GM21360 (cell line): ENCODE measurements at regions not wholly inside any gene's neighbourhood (a gene's known extent, or its start where the extent isn't known, plus 50 kb on each side); places are given as distances from the start of the nearest gene placed in this dataset.

ENCODE experiments used
- ATAC-seq: cut with Tn5 transposase; IDR thresholded peaks from one replicate; pipeline ENCODE4 v1.9.1; 2021; ENCODE audit warnings: mild to moderate bottlenecking, moderate library complexity; ENCODE audit not compliant: unreplicated experiment

DNA sequence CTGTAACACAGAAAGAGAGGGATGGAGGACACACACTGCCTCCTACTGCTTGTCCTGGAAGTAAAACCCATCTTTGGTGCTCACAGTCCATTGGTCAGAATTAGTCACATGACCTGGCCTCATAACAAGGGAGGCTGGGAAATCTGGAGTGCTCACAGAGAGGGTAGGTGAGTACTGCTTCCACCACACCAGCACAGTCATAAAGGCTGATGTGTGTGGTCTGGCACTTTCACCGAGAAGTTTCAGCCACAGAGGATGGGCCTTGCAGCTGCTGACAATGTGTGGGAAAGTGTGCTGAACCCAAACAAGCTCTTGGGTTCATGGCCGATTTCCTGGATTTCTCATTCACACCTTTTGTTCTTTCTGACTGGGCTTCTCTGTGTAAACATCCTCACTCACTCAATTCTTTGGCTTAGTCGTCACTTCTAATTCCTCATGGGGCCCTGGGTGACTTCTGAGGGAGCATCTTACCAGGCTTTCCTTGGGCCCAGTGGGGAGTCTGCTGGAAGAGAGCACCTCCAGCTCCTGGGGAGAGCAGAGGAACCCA, 100.7 kb downstream of the ASB7 start:
- ATAC-seq = peak; percentile 99

DNA sequence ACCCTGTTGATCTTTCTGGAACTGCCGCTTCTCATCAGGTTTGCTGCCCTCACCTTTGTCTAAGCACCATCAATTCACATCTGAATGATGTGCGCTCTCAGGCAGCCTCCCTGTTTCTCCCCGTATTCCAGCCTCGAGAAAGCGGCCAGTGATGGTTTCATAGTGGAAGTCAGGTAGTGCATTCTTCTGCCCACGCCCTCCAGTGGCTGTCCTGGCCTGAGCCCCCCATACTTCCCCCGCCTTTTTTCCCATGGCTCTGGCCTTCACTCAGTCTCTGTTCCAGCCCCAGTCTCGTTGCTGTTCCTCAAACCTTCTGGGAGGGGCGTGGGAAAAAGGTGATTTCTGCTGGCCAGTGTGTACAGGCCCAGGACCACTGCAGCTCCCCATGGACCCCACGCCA, 101.3 kb downstream of the ASB7 start:
- no peak for ATAC-seq

DNA sequence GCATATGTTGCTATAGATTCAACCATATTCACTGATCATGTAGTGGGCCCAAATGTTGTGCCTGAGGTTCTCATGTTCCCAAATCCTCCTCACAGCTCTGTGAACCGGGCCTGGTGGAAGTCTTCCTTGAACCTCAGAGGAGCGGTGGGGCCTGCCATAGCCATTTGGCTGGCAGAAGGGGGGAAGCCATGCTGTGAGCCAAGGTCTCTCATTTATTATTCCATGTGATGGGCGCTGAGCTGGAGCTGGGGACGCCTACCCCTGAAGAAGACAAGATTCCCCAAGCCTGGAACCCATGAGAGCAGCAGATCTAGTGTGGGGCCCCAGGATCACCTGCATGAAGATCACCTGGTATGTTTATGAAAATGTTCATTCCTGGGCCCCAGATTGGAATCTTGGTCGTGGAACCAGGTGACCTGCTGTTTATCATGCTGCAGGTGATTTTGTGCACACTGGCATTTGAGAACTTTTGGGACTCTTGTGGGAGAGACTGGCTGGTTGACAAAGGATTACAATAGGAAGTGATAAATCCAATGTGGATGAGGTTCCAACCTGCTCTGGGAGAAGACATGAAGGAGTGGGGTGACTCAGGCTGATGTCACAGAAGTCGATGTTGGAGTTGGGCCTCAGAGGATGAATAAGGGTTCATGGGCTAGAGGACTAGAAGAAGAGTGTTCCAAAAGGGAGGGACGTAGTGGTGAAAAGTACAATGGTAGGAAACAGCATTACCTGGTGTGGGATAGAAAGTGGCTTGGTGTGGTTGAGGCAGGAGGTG, 102.1 kb downstream of the ASB7 start:
- ATAC-seq = no peak

DNA sequence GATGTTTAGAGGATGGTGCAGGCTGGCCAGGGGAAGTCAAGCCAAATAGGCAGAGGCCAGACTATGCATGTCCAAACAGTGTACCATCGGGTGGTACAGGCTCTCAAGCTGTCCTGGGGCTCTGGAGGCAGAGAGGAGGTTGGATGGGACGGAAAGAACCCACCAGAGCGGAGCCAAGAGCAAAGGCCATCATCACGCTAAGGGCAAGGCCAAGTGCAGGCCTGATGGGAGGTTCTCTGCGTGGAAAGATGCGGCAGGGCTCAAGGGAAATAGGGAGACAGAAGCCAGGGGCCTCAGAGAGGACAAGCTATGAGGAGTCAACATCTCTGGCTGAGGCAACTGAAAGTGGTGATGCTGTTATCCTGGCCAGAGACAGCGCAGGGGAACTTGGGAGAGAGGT, 102.7 kb downstream of the ASB7 start:
- no peak for ATAC-seq

DNA sequence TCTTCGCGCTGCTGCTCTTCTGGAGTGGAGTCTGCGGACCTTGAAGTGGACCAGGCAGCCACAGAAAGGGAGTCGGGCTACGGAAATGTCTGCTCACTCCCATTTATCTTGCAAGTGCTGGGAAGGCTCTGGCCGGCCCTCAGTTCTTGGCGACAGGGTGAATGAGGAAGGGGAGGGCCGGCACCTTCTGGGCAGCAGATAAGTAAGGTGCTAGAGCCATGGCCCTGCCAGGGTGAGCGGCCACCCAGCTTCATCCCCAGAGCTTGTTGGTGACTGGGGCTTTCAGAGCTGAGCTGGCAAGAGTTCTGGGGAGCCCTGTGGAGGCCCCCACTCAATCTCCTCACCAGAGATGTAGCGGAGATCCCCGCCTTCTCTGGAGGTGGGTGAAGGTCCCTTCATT, 103.5 kb downstream of the ASB7 start:
- ATAC-seq = no peak

DNA sequence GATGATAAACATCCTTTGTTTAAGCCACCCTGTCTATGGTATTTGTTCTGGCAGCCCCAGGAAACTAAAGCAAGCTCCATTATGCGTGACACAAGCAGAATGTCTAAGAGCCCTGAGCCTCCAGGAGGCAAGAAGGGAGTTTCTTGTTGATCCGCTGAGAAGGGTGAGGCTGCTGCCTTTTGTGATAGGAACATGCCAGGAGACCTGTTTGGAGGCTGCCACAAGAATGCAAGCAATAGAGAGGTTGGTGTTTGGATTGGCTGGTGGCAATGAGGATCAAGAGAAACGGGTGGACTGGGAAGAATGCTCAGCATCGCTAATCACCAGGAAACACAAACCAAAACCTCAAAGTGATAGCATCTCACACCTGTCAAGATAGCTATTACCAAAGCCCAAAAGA, 104.8 kb downstream of the ASB7 start:
- ATAC-seq = no peak

DNA sequence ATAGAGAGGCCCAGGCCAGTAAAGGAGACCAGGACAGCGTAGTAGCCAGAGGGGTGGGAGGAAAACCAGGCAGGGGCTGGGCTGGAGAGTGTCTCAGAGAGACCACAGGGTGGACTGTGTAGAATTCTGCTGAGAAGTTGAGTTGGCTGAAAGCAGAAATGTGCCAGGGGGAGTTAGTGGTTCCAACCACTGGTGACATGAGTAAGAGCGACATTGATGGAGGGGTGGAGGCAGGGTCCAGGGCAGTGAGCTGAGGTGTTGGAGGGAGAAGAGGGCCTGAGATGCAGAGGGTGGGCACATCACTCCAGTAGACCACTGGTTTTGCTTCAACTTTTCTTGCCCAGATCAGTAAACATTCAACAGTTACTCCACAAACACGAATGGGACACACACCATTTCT, 106.5 kb downstream of the ASB7 start:
- ATAC-seq = no peak

DNA sequence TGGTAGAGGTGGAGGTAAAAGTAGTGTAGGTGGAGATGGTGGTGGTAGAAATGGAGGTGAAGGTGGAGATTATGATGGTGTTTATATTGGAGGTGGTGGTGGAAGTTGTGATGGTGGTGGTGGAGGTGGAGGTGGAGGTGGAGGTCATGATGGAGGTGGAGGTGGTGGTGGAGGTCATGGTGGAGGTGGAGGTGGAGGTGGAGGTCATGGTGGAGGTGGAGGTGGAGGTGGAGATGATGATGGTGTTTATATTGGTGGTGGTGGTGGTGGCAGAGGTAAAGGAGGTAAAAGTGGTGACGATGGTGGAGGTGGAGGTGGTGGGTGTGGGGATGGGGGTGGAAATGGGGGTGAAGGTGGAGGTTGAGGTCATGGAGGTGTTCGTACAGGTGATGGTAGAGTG, 107.8 kb downstream of the ASB7 start:
- ATAC-seq = no peak

DNA sequence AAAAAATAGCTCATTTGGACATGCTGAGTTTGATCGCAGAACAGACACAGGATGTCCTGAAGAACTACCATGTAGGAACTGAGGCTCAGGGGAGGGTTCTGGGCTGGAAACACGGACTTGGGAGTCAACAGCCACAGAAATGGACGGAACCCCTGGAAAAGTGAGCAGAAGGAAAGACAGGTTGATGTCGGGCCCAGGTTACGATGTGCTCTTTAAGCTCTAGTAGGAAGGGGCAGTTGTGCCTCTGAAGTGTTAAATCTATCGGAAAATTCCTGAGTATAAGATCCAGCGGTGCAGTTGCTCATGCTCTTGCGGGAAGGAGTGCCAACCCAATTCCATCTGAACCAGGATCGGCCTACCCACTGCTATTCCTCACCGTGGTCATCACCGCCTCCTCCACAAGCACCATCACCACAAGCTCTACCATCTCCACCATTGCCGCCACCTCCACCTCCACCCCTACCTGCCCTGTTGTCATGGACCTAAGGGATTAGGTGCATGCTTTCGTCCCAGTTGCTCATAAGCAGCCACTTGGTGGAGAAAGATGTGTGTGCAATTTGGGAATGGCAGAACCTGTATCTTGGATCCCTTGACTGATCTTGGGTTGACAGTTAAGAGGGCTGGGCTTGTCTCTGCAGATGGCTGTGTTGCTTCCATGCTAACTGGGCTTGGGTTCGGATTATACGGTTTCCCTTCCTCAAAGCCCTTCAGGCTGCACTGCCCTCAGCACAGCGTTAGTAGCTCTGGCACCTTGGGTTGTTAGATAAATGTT, 108.5 kb downstream of the ASB7 start:
- no peak for ATAC-seq

DNA sequence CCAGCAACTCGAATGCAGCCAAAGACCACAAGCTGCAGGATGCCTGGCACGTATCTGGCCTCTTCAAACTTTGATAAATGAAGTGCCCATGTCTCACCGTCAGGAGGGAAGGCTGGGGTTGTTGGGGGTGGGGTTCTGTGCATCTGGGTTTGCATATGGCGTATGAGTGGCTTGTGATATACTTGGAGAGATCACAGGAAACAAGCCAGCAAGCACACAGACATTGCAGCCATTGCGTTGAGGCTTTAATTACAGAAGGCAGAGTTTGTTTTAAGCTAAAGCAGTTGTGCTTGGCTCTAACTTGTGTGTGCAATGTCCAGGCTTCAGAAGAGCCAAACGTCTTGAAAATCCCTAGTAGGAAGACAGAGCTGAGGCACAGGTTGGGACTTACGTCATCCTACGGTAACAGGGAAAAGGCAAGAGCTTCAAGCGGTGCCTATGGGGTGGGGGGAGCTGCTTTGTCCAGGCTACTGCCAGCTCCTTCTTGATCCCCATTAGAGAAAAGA, 109.2 kb downstream of the ASB7 start:
- ATAC-seq = no peak

DNA sequence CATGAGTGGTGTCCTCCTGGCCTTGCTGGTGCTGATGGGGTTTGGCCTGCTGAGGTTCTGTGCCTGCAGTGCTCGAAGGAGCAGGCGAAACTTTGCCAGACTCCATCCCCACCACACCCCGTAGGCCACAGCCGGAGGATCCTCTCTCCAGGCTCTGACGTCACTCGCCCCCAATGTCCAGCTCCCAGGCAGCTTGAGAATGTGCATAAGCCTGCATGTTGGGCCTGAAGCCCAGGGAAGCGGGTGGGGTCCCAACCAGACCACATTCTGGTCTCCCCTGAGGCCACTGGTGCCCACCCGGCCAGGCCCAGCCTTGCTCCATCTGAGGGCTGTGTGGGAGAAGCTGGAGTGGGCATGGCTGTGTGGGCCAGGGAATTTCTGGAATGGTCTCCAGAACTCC, 109.8 kb downstream of the ASB7 start:
- no peak for ATAC-seq

DNA sequence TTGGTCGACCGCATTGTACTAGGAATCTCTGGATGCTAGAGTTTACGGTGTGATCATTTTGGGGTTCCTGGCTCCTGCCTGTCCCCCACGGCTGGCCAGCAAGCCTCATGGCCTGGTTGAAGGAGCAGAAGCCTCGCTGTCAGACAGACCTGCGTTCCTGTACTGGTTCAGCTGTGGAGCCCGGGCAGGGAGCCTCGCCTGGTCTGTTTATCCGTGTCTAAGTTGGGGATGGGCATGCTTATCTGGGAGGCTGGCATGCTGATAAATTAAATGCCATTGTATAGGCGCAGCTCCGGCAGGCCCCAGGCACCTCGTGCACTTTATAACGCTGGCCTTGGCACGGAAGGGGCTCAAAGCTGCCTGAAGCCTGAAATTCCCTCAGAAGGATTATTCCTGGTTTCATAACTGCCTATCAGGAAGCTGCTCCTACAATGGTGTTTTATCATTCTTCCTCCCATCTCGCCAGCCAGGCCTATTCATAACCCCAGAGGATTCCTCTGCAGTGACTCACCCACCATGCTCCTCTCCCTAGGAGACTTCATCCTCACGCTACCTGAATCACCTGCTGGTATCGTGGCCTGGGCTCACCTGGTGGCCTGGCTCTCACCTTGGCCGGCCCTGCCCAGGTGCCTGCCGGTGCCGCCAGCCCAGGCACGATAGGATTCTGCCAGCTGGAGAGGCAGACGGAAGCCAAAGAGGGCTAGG, 110.9 kb downstream of the ASB7 start:
- ATAC-seq = no peak

DNA sequence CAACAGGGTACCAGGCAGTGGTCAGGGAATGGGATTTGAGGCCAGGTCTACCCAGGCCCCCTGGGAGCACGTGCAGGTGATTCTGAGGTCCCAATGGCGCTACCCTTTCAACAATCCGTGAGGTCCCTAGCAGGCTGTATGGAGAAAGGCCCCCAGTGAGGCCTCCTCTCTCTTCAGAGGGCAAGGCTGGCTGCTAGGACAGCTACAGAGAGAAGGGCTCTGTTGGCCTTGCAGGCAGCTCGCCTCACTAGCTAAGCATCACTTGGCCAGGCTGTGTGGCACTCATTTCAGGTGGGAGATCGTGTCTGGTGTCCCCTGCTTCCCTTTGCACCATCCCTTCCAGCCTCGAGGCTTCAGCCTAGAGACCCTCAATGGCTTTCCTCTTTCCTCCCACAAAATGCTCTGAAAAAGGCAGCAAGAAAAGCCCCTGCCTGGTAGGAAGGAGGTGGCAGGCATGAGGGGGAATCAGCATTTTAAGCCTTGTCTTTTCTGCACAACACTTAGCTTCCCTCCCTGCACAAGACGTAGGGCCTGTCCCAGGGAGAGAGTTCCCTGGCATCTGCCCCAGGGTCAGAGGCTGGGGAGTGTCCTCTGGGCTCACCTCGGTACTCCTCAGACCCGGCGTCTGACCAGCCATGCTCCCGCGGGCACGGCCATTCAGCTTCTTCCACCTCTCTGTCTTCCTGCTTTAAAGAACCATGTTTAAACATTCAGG, 111.8 kb downstream of the ASB7 start:
- ATAC-seq = no peak

DNA sequence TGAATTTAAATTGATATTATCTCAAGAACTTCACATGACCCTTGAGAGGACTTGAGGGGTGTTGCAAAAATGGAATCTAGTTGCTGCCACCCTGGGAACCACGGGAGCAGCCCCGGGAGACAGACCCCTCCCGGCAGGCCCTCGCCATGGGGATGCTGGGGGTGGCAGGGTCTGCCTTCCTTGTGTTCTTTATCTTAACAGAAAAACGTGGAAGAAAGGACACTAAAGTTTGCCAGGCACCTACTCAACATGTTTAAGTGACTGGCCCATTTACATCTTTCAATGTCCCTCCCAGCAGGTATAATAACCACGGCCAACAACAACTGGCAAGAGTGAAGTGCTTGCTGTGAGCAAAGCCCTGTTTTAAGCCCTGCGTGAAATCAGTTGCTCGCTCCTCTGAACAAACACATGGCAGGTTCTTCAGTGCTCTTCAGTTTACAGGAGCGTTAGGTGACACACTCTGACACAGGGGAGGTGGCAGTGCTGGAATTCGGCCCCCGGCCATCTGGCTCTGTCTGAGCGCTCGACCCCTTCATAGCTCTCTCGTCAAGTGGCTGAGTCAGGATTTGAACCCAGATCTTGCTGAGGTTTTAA, 112.5 kb downstream of the ASB7 start:
- no peak for ATAC-seq

DNA sequence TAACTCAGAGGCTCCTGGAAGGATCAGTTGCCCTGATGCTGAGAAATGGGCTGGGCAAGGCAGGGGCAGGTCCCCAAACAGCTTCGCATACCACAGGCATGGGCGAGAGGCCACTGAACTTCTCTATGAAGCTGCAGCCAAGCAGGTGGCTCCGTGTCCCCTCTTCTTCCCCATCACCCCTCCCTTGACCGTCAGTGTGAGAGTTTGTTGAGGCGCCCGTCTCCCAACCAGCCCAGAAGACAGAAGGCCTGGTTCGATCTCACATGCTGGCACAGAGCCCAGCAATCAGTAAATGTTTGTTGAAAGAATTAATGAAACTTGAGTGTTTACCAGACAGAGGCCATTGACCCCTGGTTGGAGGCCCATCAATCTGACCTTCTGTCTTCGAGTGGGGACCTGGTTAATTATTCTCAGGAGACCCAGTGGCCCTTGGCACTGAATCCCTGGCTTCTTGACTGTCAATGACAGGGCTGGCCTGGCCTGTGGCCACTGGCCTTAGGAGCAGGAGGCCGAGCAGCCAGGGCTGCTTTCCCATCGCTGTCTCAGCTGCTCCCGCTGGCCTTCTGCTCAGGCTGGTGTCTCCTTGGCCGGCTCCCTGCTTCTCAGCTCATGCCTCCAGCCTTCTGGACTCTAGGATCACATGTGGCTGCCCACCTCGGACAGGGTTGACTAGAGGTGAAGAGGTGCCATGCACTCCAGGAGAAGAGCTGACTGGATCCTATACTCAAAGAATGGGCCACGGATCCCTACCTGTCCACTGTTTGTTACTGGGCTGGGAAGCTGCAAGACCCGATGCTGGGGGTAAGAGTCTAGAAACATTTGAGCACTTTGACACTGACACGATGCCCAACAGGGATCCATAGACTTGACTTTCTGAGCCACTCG, 113.4 kb downstream of the ASB7 start:
- no peak for ATAC-seq

DNA sequence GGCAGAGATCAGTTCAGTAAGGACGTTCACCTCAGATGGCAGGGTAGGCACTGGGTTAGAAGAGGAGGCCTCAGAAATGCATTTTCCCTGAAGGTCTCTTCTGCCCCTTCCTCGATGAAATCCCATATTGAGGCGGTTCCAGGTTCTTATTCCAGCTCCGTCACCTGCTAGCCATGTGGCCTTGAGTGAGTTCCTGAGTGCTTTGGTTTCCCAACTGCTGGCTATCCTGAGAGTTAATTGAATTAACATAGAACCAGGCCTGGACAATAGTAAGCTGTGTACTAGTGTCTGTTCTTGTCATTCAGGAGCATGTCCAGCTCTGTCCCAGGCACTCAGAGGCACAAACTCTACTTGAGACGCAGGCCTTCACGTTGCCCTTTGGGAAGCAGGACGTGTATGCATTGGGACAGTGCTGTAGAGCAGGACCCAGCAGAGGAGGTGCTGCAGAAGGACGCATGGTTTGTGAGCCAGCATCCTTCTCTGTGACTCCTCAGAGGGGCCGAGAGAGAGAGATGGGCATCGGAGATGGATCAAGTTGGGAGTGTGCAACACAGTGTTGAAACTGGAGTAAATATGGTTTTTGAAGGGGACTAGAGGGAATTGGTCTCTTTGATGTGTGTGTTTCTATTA, 114.2 kb downstream of the ASB7 start:
- ATAC-seq = no peak

DNA sequence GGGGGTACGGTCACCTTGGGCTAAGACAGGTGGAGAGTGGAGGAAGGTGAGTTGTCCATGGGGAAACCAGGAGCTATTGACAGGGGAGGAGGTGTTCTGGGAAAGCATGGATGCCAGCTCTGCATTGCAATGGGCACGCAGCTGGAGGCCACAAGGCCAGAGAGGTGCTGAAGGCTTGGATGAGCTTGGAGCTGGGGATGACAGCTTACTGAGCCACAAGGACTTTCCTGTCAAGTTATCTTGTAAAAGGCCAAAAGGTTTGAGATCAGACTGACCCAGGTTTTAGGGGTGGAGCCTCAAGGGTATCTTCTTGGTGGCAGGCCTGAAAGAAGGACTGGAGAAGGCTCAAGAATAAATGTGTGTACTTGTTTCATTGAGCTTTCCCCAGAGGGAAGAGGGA, 115.2 kb downstream of the ASB7 start:
- ATAC-seq = no peak

DNA sequence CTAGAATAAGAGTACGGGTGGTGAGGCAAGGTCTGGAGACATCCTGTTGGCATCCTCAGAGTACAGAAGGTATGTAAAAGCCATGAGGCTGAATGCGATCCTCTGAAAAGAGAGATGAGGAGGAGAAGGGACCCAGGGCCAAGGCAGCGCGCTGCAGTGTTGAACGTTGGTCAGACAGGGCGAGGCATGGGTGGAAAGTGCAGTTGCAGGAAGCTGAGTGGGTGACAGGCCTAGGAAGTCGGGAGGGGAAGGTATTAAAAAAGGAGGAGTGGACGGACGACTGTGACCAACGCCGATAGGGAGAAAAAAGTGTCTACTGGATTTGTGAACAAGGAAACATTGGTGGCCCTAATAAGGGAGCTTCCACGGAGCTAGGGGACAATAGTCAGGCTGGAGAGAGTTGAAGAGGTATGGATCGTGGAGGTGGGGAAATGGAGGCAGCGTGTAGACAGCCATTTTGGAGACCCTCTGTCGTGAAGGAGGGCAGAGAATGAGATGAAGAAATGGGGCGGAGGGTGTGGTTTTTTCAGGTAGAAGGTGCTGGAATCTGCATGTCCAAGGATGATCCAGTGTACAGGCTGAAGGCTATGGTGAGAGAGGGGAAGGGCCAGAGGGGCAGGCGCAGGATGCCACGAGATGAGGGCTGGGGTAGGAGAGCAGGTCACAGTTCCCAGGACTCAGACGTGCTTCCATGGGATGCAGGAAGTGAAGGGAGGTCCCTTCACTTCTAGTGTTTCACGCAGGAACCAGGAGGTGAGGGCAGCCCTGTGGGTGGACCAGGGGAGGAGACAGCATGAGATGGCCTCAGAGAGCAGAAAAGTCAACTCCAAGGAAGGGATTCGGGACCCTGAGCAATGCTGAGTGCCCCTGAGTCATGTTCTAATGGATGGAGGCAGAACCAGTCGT, 115.9 kb downstream of the ASB7 start:
- no peak for ATAC-seq
